ENCODE measurements at regions not wholly inside any gene's neighbourhood (a gene's known extent, or its start where the extent isn't known, plus 50 kb on each side); places are given as distances from the start of the nearest gene placed in this dataset.

DNA sequence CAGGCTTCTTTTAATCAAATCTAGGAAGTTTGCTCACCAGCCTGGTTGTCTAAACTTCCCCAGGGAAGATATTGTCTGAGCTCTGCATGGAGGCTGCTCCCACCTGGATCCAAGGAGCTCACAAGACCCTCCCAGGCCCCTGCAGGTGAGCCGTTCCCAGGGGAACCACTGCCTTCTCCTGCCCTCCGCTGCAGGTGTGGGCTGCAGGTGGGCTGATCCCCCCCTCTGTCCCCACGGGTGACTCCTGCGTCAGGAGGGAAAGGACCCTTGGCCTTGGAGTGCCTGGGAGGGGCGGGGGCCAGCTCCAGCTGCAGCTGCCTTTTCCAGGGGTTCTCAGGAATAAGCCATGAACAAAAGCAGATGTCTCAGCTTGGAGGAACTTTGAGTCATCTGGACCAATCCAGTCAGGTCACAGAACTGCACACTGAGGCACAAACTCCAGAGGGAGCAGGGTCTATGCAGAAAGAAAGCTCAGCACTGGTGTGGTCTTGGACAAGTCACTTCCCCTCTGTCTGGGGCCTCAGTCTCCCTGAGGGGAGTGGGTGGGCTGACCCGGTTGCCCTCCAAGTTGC is 246.6 kb upstream of the RTL1 start (continued):
- TF ChIP-seq, protein P1, sequence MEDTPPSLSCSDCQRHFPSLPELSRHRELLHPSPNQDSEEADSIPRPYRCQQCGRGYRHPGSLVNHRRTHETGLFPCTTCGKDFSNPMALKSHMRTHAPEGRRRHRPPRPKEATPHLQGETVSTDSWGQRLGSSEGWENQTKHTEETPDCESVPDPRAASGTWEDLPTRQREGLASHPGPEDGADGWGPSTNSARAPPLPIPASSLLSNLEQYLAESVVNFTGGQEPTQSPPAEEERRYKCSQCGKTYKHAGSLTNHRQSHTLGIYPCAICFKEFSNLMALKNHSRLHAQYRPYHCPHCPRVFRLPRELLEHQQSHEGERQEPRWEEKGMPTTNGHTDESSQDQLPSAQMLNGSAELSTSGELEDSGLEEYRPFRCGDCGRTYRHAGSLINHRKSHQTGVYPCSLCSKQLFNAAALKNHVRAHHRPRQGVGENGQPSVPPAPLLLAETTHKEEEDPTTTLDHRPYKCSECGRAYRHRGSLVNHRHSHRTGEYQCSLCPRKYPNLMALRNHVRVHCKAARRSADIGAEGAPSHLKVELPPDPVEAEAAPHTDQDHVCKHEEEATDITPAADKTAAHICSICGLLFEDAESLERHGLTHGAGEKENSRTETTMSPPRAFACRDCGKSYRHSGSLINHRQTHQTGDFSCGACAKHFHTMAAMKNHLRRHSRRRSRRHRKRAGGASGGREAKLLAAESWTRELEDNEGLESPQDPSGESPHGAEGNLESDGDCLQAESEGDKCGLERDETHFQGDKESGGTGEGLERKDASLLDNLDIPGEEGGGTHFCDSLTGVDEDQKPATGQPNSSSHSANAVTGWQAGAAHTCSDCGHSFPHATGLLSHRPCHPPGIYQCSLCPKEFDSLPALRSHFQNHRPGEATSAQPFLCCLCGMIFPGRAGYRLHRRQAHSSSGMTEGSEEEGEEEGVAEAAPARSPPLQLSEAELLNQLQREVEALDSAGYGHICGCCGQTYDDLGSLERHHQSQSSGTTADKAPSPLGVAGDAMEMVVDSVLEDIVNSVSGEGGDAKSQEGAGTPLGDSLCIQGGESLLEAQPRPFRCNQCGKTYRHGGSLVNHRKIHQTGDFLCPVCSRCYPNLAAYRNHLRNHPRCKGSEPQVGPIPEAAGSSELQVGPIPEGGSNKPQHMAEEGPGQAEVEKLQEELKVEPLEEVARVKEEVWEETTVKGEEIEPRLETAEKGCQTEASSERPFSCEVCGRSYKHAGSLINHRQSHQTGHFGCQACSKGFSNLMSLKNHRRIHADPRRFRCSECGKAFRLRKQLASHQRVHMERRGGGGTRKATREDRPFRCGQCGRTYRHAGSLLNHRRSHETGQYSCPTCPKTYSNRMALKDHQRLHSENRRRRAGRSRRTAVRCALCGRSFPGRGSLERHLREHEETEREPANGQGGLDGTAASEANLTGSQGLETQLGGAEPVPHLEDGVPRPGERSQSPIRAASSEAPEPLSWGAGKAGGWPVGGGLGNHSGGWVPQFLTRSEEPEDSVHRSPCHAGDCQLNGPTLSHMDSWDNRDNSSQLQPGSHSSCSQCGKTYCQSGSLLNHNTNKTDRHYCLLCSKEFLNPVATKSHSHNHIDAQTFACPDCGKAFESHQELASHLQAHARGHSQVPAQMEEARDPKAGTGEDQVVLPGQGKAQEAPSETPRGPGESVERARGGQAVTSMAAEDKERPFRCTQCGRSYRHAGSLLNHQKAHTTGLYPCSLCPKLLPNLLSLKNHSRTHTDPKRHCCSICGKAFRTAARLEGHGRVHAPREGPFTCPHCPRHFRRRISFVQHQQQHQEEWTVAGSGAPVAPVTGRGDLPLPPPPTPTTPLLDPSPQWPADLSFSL (CRISPR knock-in tag; IDR thresholded peaks at IDR 0.05): no peak
- TF ChIP-seq SMAD3 (CRISPR knock-in tag; IDR thresholded peaks at IDR 0.05) (no peak), ATM (IDR thresholded peaks at IDR 0.05; ENCODE audit: borderline replicate concordance) (no peak)

DNA sequence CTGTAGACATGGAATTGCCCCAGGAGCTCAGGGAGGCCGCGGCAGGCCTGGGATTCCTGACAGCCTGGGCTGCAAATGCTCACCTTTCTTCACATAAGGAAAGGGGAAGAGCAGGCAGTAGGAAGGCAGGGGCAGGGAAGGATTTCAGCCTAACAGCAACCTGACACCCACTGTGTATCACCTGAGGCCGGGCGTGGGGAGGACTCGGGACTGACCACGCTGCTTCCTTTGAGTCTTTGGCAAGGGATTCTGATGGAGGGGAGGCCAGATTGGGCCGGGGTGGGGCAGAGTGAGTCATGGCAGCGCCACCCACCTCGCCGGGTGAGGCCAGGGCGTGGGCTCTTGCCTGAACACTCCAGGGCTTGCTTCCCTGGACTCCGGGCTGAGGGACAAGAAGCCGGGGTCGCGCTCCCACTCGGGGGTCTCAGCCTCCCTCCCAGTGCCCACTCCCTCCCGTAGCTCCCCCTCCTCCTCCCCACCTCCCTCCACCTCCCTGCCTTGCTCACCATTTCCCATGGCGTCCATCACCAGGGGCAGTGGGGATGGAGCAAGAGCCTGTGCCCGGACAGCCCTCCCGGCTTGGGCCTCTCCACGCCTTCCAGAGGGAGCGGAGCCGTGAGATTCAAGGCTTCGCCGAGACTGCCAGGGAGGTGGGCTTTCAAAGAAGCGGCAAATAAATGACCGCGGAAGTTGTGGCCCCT is 247.9 kb upstream of the RTL1 start:
- peaks cover 1 to 35% of the 10 kb centered on the region in 2 experiments; a peak in 2 of 5 replicates for H3K27me3 ChIP-seq (ENCODE audit: control insufficient read depth in 1 of 2, insufficient read depth in 2 of 2, low read length in 2 of 2)
- H4K20me1 ChIP-seq (ENCODE audit: insufficient read depth, low read length): no peaks in the 10 kb centered on the region
- no peak overlapping the region for H2AFZ ChIP-seq (ENCODE audit: low read length)
- H3K4me3 ChIP-seq (replicated peaks in 1 of 3; ENCODE audit: insufficient read depth in 1 of 3, low read depth in 2 of 3, low read length in 3 of 3): no peak overlapping the region
- 64% methylated on average over 17 of the region's 28 CpGs for WGBS (ENCODE audit: low lambda C conversion rate)
- H3K4me2 ChIP-seq (ENCODE audit: low read depth, low read length): no peak overlapping the region
- peaks cover 10% of the 10 kb centered on the region; the same call in 1 of the 2 replicates for H3K4me1 ChIP-seq (ENCODE audit: insufficient read depth, low read length)
- no peaks in the 10 kb centered on the region for H3K9me3 ChIP-seq (ENCODE audit: low read length)
- no TSS peak for BruUV-seq (replicated peaks)
- no peak overlapping the region for H3K27ac ChIP-seq (ENCODE audit: extremely low read length, insufficient read depth, low read length)
- FAIRE-seq (no peak), ATAC-seq (no peak), DNase-seq (ENCODE audit: low spot score) (no peak)
- TF ChIP-seq ZC3H4 (CRISPR knock-in tag; IDR thresholded peaks at IDR 0.05; ENCODE audit: borderline replicate concordance) (no peak), KMT2A (CRISPR knock-in tag; IDR thresholded peaks at IDR 0.05) (no peak)
- TF ChIP-seq, protein P2, sequence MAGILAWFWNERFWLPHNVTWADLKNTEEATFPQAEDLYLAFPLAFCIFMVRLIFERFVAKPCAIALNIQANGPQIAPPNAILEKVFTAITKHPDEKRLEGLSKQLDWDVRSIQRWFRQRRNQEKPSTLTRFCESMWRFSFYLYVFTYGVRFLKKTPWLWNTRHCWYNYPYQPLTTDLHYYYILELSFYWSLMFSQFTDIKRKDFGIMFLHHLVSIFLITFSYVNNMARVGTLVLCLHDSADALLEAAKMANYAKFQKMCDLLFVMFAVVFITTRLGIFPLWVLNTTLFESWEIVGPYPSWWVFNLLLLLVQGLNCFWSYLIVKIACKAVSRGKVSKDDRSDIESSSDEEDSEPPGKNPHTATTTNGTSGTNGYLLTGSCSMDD (CRISPR knock-in tag; IDR thresholded peaks at IDR 0.05): no peak
- CTCF ChIA-PET (ENCODE audit: low intra/inter-chr PET ratio, low total read pairs): no interaction called here
- POLR2A ChIA-PET: no interaction called here
- no peaks in the 10 kb centered on the region for H3K79me2 ChIP-seq (ENCODE audit: insufficient read depth, low read length)
- intact Hi-C loops (cut with micrococcal nuclease; ENCODE audit: unreplicated experiment): no loop called here
- in situ Hi-C loops (cut with HindIII; ENCODE audit: extremely low pct_ligation_motif_present, low pct_unique_long_range_greater_than_20kb): no loop called here
- no peak overlapping the region for H3K9ac ChIP-seq (ENCODE audit: insufficient read depth, low read depth, low read length)
- no peaks in the 10 kb centered on the region for H3K36me3 ChIP-seq (replicated peaks in 1 of 2; ENCODE audit: control insufficient read depth in 1 of 2, insufficient read depth in 2 of 2, low read length in 2 of 2)
